ENCODE measurements at regions not wholly inside any gene's neighbourhood (a gene's known extent, or its start where the extent isn't known, plus 50 kb on each side); places are given as distances from the start of the nearest gene placed in this dataset.
"Not testable (repeated sequence)": the region's sequence is repeated elsewhere in the genome, so short reads cannot be mapped to it uniquely, and the experiment has no call there.

DNA sequence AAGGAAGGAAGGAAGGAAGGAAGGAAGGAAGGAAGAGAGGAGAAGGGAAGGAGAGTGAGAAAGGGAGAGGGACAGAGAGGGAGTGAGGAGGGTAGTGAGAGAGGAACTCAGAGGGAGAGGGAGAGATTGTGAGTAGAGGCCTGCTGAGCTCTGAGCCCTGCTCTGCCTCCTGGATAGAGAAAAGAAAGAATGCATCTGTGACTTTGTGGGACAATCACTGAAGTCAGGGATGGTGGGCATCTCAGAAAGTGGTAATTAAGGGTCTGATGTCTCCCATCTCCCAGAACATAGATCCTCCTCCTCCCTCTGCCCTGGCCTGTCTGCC lies 142.9 kb upstream of the BANK1 start:
- intact Hi-C loops (cut with micrococcal nuclease; ENCODE audit: unreplicated experiment), result no loop called here
- H3K27me3 ChIP-seq (replicated peaks; ENCODE audit: control insufficient read depth, insufficient read depth, low read length), result no peaks in the 10 kb centered on the region; the same call in 1 of the 2 replicates
- Mint-ChIP-seq H3K27ac (ENCODE audit: unreplicated experiment) (peak overlapping the region; percentile 32), H3K36me3 (ENCODE audit: insufficient read depth, unreplicated experiment) (no peaks in the 10 kb centered on the region), H3K4me3 (ENCODE audit: unreplicated experiment) (no peak overlapping the region), H3K9me3 (ENCODE audit: unreplicated experiment) (no peaks in the 10 kb centered on the region), H3K4me1 (ENCODE audit: low read depth, unreplicated experiment) (peaks cover 11% of the 10 kb centered on the region), H3K27me3 (ENCODE audit: insufficient read depth, unreplicated experiment) (no peaks in the 10 kb centered on the region)
- CTCF ChIA-PET, result no interaction called here
- no TSS peak for BruUV-seq (replicated peaks)
- no peaks in the 10 kb centered on the region for H3K4me1 ChIP-seq
- no peak overlapping the region for H3K4me3 ChIP-seq (ENCODE audit: low read depth, low read length)
- no peaks in the 10 kb centered on the region for H3K36me3 ChIP-seq (ENCODE audit: control insufficient read depth, insufficient read depth, low read length)
- POLR2A ChIA-PET, result no interaction called here
- TF ChIP-seq, protein P1, sequence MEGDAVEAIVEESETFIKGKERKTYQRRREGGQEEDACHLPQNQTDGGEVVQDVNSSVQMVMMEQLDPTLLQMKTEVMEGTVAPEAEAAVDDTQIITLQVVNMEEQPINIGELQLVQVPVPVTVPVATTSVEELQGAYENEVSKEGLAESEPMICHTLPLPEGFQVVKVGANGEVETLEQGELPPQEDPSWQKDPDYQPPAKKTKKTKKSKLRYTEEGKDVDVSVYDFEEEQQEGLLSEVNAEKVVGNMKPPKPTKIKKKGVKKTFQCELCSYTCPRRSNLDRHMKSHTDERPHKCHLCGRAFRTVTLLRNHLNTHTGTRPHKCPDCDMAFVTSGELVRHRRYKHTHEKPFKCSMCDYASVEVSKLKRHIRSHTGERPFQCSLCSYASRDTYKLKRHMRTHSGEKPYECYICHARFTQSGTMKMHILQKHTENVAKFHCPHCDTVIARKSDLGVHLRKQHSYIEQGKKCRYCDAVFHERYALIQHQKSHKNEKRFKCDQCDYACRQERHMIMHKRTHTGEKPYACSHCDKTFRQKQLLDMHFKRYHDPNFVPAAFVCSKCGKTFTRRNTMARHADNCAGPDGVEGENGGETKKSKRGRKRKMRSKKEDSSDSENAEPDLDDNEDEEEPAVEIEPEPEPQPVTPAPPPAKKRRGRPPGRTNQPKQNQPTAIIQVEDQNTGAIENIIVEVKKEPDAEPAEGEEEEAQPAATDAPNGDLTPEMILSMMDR (IDR thresholded peaks at IDR 0.05; ENCODE audit: insufficient read depth in 1 of 2, low read depth in 1 of 2, low read length in 1 of 2, severe bottlenecking in 1 of 2, unreplicated experiment in 1 of 2), result no peak
- DNase-seq, result no peak
- no peaks in the 10 kb centered on the region for H3K9me3 ChIP-seq

DNA sequence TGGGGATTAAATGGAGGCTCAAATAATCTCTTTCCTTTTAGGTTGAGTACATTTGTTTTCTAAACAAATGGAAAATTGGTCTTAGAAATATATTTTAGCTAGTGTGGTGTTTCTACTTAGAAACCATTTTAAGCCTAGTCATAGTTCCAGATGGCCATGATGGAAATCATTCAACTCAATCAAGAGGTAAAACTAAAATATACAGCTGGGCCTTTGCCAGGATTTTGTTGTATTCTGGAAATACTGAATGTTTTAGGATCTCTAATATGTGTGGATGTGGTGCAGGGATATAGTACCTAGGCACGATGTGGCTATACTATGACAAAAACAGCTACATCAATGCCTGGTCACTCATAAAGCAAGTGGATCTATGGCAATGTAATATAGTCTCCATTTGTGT lies 146.0 kb upstream of the BANK1 start:
- CTCF ChIA-PET, result no interaction called here
- no peaks in the 10 kb centered on the region for H3K27me3 Mint-ChIP-seq (ENCODE audit: insufficient read depth, unreplicated experiment)
- H3K4me3 Mint-ChIP-seq (ENCODE audit: unreplicated experiment), result no peak overlapping the region
- TF ChIP-seq, protein P1 (IDR thresholded peaks at IDR 0.05; ENCODE audit: insufficient read depth in 1 of 2, low read depth in 1 of 2, low read length in 1 of 2, severe bottlenecking in 1 of 2, unreplicated experiment in 1 of 2), result no peak
- H3K4me3 ChIP-seq (ENCODE audit: low read depth, low read length), result no peak overlapping the region
- H3K9me3 Mint-ChIP-seq (ENCODE audit: unreplicated experiment), result no peaks in the 10 kb centered on the region
- no peaks in the 10 kb centered on the region for H3K36me3 ChIP-seq (ENCODE audit: control insufficient read depth, insufficient read depth, low read length)
- intact Hi-C loops (cut with micrococcal nuclease; ENCODE audit: unreplicated experiment), result no loop called here
- peaks cover 11% of the 10 kb centered on the region for H3K4me1 Mint-ChIP-seq (ENCODE audit: low read depth, unreplicated experiment)
- no peak overlapping the region for H3K27ac Mint-ChIP-seq (ENCODE audit: unreplicated experiment)
- H3K27me3 ChIP-seq (replicated peaks; ENCODE audit: control insufficient read depth, insufficient read depth, low read length), result no peaks in the 10 kb centered on the region; the same call in 1 of the 2 replicates
- no TSS peak for BruUV-seq (replicated peaks)
- no peaks in the 10 kb centered on the region for H3K36me3 Mint-ChIP-seq (ENCODE audit: insufficient read depth, unreplicated experiment)
- H3K4me1 ChIP-seq, result no peaks in the 10 kb centered on the region
- POLR2A ChIA-PET, result no interaction called here
- DNase-seq, result no peak
- H3K9me3 ChIP-seq, result no peaks in the 10 kb centered on the region

DNA sequence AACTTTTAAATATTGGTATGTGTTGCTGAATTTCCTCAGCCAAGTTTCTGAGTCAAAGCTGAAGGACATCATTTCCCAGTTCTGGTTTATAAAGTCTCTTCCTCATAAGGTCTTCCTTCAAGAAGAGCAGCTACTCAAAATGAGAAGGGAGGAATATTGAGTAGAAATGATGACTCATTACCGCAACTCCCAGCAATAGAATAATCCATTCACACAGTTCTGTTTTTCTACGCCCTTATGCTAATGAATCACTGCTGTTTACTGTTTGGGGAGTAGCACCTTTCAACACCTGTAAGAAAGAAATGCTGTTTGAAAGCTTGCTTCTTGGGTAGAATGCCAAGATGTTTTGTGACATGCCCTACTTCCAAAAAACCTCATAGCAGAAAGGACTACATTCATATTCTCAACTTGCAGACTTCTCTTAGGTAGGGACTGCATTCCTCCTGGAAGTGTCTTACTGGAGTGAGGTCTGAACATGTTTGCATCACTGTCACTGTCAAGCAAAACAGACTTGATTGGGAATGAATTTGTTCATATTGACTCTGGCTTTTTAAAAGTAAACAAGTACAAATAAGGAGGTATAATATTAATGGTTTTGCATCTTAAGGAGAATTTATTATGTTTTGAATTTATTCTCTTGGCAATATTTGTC lies 147.2 kb upstream of the BANK1 start:
- H3K4me1 Mint-ChIP-seq (ENCODE audit: low read depth, unreplicated experiment), result peaks cover 11% of the 10 kb centered on the region
- no peaks in the 10 kb centered on the region for H3K9me3 ChIP-seq
- H3K27me3 Mint-ChIP-seq (ENCODE audit: insufficient read depth, unreplicated experiment), result no peaks in the 10 kb centered on the region
- H3K4me3 Mint-ChIP-seq (ENCODE audit: unreplicated experiment), result no peak overlapping the region
- H3K27me3 ChIP-seq (replicated peaks; ENCODE audit: control insufficient read depth, insufficient read depth, low read length), result no peaks in the 10 kb centered on the region; the same call in 1 of the 2 replicates
- intact Hi-C loops (cut with micrococcal nuclease; ENCODE audit: unreplicated experiment), result no loop called here
- H3K4me3 ChIP-seq (ENCODE audit: low read depth, low read length), result no peak overlapping the region
- TF ChIP-seq, protein P1 (IDR thresholded peaks at IDR 0.05; ENCODE audit: insufficient read depth in 1 of 2, low read depth in 1 of 2, low read length in 1 of 2, severe bottlenecking in 1 of 2, unreplicated experiment in 1 of 2), result no peak
- BruUV-seq (replicated peaks), result no TSS peak
- ChIA-PET CTCF (no interaction called here), POLR2A (no interaction called here)
- H3K27ac Mint-ChIP-seq (ENCODE audit: unreplicated experiment), result no peak overlapping the region
- DNase-seq, result no peak
- H3K36me3 ChIP-seq (ENCODE audit: control insufficient read depth, insufficient read depth, low read length), result no peaks in the 10 kb centered on the region
- H3K36me3 Mint-ChIP-seq (ENCODE audit: insufficient read depth, unreplicated experiment), result no peaks in the 10 kb centered on the region
- no peaks in the 10 kb centered on the region for H3K4me1 ChIP-seq
- H3K9me3 Mint-ChIP-seq (ENCODE audit: unreplicated experiment), result no peaks in the 10 kb centered on the region

DNA sequence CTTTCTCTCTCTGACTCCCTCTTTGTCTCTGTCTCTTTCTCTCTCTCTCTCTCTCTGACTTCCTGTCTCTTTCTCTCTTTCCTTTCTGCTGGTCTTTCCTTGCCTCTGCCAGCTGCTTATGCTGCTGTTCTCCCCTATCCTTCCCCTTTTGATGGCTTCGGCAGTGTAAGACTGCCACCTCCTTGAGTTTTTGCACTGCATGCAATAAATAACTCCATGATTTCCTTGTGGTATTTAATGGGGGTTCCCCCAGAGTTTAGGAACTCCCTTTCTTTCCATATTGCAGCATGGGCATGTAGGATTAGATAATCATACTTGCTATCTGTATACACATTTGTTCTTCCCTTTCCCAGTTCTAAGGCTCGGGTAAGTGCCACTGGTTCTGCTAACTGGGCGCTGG lies 157.8 kb upstream of the BANK1 start:
- CTCF ChIA-PET; H3K27me3 ChIP-seq (replicated peaks; ENCODE audit: control insufficient read depth, insufficient read depth, low read length): not testable (repeated sequence)

More for the DNA sequence above, 157.8 kb upstream of the BANK1 start:
- H3K4me3 Mint-ChIP-seq (ENCODE audit: unreplicated experiment); H3K9me3 Mint-ChIP-seq (ENCODE audit: unreplicated experiment); H3K27me3 Mint-ChIP-seq (ENCODE audit: insufficient read depth, unreplicated experiment); H3K4me3 ChIP-seq (ENCODE audit: low read depth, low read length); H3K4me1 Mint-ChIP-seq (ENCODE audit: low read depth, unreplicated experiment); H3K9me3 ChIP-seq; H3K36me3 Mint-ChIP-seq (ENCODE audit: insufficient read depth, unreplicated experiment); BruUV-seq (replicated peaks); DNase-seq; H3K4me1 ChIP-seq; H3K36me3 ChIP-seq (ENCODE audit: control insufficient read depth, insufficient read depth, low read length); POLR2A ChIA-PET; intact Hi-C loops (cut with micrococcal nuclease; ENCODE audit: unreplicated experiment); H3K27ac Mint-ChIP-seq (ENCODE audit: unreplicated experiment): not testable (repeated sequence)
